HG03175 (cell line): ENCODE measurements at regions not wholly inside any gene's neighbourhood (a gene's known extent, or its start where the extent isn't known, plus 50 kb on each side); places are given as distances from the start of the nearest gene placed in this dataset.
A peak's percentile ranks its signal among the peaks of the same experiment; 100 is the strongest.

Experiments
- ATAC-seq: cut with Tn5 transposase; IDR thresholded peaks from one replicate; pipeline ENCODE4 v1.9.1; 2021; ENCODE audit warnings: mild to moderate bottlenecking, moderate library complexity; ENCODE audit not compliant: unreplicated experiment

DNA sequence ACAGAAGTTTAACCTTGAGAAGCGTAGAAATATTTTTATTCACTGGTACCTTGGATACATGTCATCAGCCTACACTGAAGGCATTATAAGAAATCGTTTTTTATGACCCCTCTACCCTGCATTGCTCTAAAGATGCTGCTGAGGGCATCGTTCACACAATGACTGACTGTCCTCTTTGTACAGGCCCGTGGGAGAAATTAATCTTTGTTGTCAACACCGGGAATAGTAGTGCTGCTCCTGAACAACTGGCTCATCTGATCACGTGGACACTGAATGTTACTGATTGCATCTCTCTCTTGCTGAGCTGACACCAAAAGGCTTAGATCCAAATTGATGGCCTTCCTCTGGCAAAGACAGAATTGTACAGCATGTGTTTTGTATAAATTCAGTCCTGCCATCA is 157.1 kb upstream of the SMLR1 start:
- ATAC-seq, result no peak

DNA sequence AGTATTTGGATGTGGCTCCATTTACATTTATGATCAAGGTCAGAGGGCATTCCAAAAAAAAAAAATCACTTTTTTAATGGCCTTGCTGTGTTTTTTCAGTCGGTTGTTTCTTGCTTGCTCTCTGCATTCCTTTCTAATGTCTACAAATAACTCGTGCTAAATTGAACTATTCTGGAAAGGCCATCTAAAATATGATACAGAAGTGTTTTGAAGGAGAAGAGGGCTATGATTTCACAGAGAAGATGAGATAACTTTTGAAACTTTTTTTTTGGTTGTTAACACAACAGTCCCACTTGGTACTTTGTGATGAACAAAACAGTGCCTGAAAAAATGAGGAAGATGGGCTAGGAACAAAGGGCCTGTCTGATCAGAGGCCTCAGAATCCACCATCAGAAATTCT is 156.1 kb upstream of the SMLR1 start:
- no peak for ATAC-seq

- no peak for ATAC-seq
These were observed 155.6 kb upstream of the SMLR1 start for GRCh38 chr6:130671577-130671976.

- ATAC-seq, result no peak
These were observed 155.1 kb upstream of the SMLR1 start for GRCh38 chr6:130672153-130672552.

DNA sequence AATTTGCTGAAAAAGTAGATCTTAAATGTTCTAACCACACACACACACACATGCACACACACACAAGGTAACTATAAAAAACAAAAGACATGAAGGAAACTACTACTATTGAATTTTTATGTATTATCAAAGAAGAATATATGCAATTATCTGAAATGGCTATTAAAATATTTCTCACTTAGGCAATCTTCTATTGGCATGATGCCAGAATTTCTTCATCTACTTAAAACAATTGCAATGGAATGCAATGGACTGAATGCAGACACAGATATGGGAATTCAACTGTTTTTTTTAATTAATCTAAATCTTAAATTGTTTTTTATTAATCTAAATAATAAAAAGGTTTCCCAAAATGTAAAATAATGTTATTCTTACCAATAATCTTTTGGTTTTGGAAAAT is 152.6 kb upstream of the SMLR1 start:
- ATAC-seq, result no peak

GRCh38 chr6:130675072-130675471 is 152.1 kb upstream of the SMLR1 start:
- ATAC-seq, result no peak

GRCh38 chr6:130676077-130676772 is 151.0 kb upstream of the SMLR1 start:
- ATAC-seq, result no peak

GRCh38 chr6:130676773-130677144 is 150.4 kb upstream of the SMLR1 start:
- ATAC-seq, result no peak

DNA sequence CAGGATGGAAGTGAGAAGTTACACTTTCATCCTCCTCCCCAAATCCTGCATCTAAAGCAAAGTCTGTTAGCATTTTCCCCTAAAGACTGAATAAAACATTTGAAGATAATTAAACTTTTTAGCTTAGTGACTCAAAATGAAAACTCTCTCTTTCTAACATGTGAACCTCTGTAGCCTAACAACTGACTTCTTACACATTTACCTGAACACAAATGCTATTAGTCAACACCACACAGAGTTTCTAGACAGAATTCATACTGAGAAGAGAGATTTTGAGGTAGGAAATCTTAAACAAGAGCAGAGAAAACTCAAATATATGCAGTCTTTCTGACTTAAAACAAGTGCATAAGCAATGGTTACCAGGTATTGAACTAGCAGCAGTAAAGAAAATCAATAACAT is 149.9 kb upstream of the SMLR1 start:
- no peak for ATAC-seq

DNA sequence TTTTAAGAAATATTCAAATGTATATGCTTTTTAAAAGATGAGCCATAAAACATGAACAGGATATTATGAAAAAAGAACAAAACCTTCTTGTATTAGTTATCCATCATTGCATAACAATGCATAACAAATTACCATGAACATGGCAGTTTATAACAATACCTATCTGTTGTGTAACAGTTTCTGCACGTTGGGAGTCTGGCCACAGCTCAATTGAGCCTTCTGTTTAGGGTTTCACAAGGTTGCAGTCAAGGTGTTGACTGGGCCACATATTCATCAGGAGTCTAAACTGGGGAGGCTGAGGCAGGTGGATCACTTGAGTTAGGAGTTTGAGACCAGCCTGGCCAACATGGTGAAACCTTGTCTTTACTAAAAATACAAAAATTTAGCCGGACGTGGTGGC is 149.4 kb upstream of the SMLR1 start:
- ATAC-seq, result no peak

DNA sequence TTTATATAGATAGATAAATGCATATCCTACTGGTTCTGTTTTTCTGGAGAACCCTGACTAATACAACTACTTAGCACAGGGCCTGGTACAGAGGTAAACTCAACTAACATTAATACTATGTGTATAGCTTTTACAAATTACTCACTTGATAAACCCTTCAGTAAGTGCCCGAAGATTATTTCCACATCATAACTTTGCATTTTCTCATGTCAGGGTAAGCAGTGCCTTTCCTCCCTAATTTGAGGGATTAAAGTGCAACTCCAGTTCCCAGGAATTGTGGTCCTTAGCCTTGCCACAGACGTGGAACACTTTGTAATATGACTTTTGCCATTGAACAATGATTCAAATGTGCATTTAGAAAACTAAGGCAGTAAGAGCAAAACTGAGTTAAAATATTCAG is 147.5 kb upstream of the SMLR1 start:
- ATAC-seq, result no peak

DNA sequence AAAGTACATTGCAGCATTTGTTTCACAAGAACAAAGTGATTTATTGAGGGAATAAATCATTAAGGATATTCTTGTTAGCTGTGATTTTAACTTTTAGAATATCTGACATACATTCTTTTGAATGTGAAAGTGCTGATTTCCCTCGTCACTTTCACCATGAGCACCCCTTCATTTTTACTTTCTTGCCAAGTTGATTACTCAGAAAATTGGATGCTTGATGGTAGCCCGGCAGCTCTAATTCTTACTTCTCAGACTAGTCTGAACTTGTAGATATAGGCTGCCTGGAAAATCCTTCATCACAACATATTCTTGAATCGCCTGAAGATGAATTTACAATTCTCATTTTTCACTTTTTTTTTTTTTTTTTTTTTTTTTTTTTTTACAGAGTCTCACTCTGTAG is 147.1 kb upstream of the SMLR1 start:
- no peak for ATAC-seq

- ATAC-seq, result no peak
These were observed 146.2 kb upstream of the SMLR1 start for GRCh38 chr6:130681028-130681427.

DNA sequence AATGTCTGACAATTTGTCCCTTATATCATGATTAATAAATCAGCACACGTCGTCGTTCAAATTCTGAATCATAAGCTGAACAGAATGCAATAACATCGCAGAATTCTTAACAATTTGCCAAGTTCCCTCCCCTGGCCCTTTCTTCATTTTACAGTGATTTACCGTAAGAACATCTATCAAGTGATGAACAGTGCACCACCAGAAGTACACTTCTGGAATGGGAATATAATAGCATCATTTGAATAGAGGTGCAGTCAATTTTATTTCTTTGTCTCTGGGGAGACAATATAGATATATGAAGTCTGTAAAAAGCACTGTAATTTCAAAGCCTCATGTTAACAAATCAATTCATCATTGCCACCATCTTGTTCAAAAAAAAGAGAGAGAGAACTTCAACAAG is 145.1 kb upstream of the SMLR1 start:
- ATAC-seq, result no peak

DNA sequence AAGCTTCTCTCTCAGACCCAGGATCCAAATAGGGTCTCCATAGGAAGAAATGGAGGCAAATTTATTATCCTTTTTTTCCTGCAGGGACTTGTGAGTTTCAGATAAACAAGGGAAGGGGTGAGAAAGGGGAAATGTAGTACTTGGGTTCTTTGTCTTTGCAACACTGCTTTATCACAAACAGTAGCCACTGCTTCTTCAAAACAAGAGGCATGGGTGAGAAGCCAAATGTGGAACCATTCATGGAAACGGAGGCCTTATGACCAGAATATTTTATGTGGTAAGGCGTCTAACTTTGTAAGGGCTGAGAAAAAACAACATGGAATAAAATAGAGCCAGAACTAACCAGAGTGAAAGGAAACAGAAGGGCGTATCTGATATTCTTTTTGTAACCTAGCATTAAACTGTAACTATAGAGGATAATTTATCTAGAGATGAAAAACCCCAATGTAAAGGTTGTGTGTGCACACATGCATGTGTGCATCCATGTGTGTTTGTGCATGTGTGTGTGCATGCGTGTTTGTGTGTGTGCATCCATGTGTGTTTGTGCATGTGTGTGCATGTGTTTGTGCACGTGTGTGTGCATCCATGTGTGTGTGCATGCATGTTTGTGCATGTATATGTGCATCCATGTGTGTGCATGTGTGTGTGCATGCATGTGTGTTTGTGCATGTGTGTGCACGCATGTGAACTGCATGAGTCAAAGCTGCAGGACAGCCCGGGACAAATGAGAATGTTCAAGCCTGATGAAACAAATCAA is 143.3 kb upstream of the SMLR1 start:
- no peak for ATAC-seq

- no peak for ATAC-seq
These were observed 134.5 kb upstream of the SMLR1 start for GRCh38 chr6:130692659-130693058.

DNA sequence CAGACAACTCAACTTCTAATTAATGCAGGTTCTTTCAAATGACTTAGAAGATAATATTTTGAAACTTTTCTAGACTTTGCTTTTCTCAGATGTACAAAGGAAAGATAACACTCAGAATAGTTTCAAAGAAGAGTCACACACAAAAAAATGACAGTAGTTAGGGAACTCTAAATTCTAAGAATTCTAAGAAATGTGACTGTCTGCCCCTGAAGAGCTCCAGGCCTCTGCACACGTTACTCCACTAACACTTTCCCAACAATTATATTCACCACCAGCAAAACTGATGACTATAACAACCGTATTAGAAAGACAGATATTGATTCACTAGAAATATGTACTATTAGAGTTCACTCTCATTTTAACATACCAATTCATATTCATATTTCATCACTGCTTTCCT is 133.3 kb upstream of the SMLR1 start:
- no peak for ATAC-seq

DNA sequence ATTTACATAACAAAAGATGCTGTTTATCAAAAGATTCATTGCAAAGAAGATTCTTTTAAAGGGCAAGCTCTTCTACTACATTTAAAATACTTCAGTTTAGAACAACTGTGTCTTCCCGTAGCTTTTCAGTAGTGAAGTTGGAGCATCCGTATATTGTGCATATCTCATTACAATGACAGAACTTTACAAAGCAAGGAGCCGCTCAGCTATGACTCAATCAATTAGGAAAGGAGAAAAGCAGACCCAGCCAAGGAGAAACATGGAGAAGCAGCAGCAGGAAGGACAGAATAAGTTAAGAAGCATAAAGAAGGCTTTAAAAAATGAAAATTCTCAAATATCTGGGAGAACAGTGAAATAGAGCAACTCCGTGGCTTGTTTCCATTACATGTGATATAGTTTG is 132.6 kb upstream of the SMLR1 start:
- ATAC-seq, result no peak

- no peak for ATAC-seq
These were observed 130.4 kb upstream of the SMLR1 start for GRCh38 chr6:130696806-130697205.

DNA sequence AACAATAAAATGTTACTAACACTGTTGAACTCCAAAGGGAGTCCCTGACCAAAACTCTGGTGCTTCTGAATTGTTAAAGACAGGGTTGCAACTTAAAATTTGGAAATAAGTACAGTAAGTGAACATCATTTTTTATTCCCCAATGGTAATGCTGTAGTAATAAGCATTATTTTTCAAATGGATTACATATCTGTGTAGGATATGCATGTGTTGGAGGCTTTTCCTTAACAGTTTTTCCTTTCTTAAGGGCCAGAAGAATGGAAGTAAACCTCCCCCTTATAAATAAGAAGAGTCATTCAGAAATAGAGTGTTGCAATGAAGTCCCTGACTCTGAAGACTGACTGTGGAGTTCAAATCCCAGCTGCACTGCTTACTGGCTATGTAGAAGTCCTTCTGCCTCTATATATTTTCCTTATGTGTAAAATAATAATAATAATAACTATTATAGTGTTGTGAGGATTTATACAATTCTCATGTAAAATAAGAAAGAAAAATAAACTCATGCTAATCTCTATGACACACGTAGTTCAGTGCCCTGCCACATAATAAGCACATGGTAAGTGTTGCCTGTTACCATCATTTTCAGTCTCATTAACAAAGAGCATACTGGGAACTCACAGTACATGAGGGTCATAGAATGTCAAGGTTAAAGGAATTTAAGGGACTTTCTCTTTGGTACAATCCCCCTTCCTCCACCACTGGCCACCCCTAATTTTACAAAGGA is 129.8 kb upstream of the SMLR1 start:
- ATAC-seq, result peak; percentile 37

- ATAC-seq, result peak; percentile 95
These were observed 129.1 kb upstream of the SMLR1 start for GRCh38 chr6:130697995-130698535.

GRCh38 chr6:130699742-130700141 is 127.5 kb upstream of the SMLR1 start:
- ATAC-seq, result no peak
